NCI-H146 (cell line): ENCODE measurements at regions not wholly inside any gene's neighbourhood (a gene's known extent, or its start where the extent isn't known, plus 50 kb on each side); places are given as distances from the start of the nearest gene placed in this dataset.
A peak's percentile ranks its signal among the peaks of the same experiment; 100 is the strongest.

ENCODE experiments used
- DNase-seq: peaks from one replicate; lab custom pipeline; 2025; lab: John Stamatoyannopoulos, UW

GRCh38 chr10:89153971-89154370 lies 53.1 kb downstream of the CH25H start:
- no peak for DNase-seq

GRCh38 chr10:89153116-89153515 lies 54.0 kb downstream of the CH25H start:
- DNase-seq, result no peak

- DNase-seq, result peak; percentile 19
Measured at GRCh38 chr10:89151857-89152256, 55.3 kb downstream of the CH25H start.

- DNase-seq, result no peak
Measured at GRCh38 chr10:89148061-89148460, 59.1 kb downstream of the CH25H start.

GRCh38 chr10:89147256-89147655 lies 59.9 kb downstream of the CH25H start:
- no peak for DNase-seq

GRCh38 chr10:89144836-89145235 lies 62.3 kb downstream of the CH25H start:
- no peak for DNase-seq

GRCh38 chr10:89142590-89142989 lies 64.5 kb downstream of the CH25H start:
- no peak for DNase-seq

GRCh38 chr10:89138755-89139490 lies 68.2 kb downstream of the CH25H start:
- DNase-seq, result no peak

GRCh38 chr10:89134963-89135362 lies 72.2 kb downstream of the CH25H start:
- DNase-seq, result no peak

GRCh38 chr10:89129911-89130310 lies 77.2 kb downstream of the CH25H start:
- no peak for DNase-seq

- no peak for DNase-seq
Measured at GRCh38 chr10:89122433-89123051, 84.6 kb downstream of the CH25H start.

- DNase-seq, result no peak
Measured at GRCh38 chr10:89121764-89122020, 85.4 kb downstream of the CH25H start.

- no peak for DNase-seq
Measured at GRCh38 chr10:89120931-89121763, 86.0 kb downstream of the CH25H start.

GRCh38 chr10:89119651-89120050 lies 87.5 kb downstream of the CH25H start:
- DNase-seq, result peak; percentile 1

- DNase-seq, result no peak
Measured at GRCh38 chr10:89118091-89118490, 89.0 kb downstream of the CH25H start.

- no peak for DNase-seq
Measured at GRCh38 chr10:89115876-89116627, 91.1 kb downstream of the CH25H start.

- no peak for DNase-seq
Measured at GRCh38 chr10:89114846-89115625, 92.1 kb downstream of the CH25H start.

- no peak for DNase-seq
Measured at GRCh38 chr10:89102735-89103134, 104.4 kb downstream of the CH25H start.

GRCh38 chr10:89101943-89102342 lies 105.2 kb downstream of the CH25H start:
- no peak for DNase-seq

- DNase-seq, result no peak
Measured at GRCh38 chr10:89100680-89101079, 106.4 kb downstream of the CH25H start.

- no peak for DNase-seq
Measured at GRCh38 chr10:89097226-89097625, 106.6 kb downstream of the FAS start.
